Sigmoid colon (tissue), 4 donors: ENCODE measurements at regions not wholly inside any gene's neighbourhood (a gene's known extent, or its start where the extent isn't known, plus 50 kb on each side); places are given as distances from the start of the nearest gene placed in this dataset.

ENCODE experiments used
- POLR2A ChIP-seq, 2 donors: fragments of 450-650 bp; IDR thresholded peaks; one replicate each; pipeline ENCODE4 v1.6.1; 2016; ENCODE audit warnings: antibody characterized with exemption in 2 of 2, mild to moderate bottlenecking in 2 of 2, moderate library complexity in 2 of 2
- POLR2AphosphoS5 ChIP-seq, 4 donors: sonication (generic); formaldehyde crosslinking; IDR thresholded peaks; one replicate each; pipeline ENCODE4 v1.6.1; 2017; ENCODE audit warnings: antibody characterized with exemption in 4 of 4
- TF ChIP-seq, protein P1 (sequence below), 4 experiments: fragments of 450-650 bp in 3 of 4; fragments of 200-600 bp in 1 of 4; IDR thresholded peaks; one replicate each; pipeline ENCODE4 v1.5.1; 2016 to 2019; ENCODE audit warnings: antibody characterized with exemption in 4 of 4, mild to moderate bottlenecking in 3 of 4, moderate library complexity in 2 of 4

DNA sequence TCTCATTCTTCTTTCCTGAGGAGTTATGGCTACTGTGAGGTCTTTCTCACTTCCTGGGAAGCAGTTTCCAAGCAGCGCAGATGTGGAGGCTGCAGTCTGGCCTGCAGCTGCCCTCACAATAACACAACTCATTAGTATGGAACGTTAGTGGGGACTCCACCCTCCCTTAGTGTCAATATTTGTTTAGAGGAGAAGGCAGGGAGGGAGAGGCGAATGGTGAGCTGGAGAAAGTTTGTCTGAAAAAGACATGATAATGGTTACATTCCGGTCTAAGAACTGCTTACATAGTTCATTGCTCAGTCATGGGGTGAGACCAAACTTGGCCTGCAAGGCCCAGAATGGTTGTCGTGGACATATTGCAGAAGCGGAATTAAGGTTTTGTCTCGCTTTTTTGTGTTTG is 170.2 kb downstream of the HS3ST3B1 start:
- TF ChIP-seq, protein P1, sequence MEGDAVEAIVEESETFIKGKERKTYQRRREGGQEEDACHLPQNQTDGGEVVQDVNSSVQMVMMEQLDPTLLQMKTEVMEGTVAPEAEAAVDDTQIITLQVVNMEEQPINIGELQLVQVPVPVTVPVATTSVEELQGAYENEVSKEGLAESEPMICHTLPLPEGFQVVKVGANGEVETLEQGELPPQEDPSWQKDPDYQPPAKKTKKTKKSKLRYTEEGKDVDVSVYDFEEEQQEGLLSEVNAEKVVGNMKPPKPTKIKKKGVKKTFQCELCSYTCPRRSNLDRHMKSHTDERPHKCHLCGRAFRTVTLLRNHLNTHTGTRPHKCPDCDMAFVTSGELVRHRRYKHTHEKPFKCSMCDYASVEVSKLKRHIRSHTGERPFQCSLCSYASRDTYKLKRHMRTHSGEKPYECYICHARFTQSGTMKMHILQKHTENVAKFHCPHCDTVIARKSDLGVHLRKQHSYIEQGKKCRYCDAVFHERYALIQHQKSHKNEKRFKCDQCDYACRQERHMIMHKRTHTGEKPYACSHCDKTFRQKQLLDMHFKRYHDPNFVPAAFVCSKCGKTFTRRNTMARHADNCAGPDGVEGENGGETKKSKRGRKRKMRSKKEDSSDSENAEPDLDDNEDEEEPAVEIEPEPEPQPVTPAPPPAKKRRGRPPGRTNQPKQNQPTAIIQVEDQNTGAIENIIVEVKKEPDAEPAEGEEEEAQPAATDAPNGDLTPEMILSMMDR (IDR thresholded peaks at IDR 0.05), result no peak
- TF ChIP-seq POLR2AphosphoS5 (IDR thresholded peaks at IDR 0.05) (no peak), POLR2A (IDR thresholded peaks at IDR 0.05) (no peak)
